ENCODE measurements at regions not wholly inside any gene's neighbourhood (a gene's known extent, or its start where the extent isn't known, plus 50 kb on each side); places are given as distances from the start of the nearest gene placed in this dataset.

GRCh38 chr16:79411805-79412204, 188.7 kb downstream of the MAF start:
- TF ChIP-seq PBX3 (CRISPR knock-in tag; IDR thresholded peaks at IDR 0.05; ENCODE audit: borderline replicate concordance) (no peak), TARDBP (CRISPR knock-in tag; IDR thresholded peaks at IDR 0.05) (no peak), ZFX (CRISPR knock-in tag; IDR thresholded peaks at IDR 0.05; ENCODE audit: low read depth) (no peak), ZNF10 (CRISPR knock-in tag; IDR thresholded peaks at IDR 0.05; ENCODE audit: borderline replicate concordance, low read depth) (no peak), MLX (CRISPR knock-in tag; IDR thresholded peaks at IDR 0.05) (no peak), CTCF (CRISPR knock-in tag; IDR thresholded peaks at IDR 0.05) (no peak), ZNF644 (CRISPR knock-in tag; IDR thresholded peaks at IDR 0.05; ENCODE audit: low read depth) (no peak), MTA3 (CRISPR knock-in tag; IDR thresholded peaks at IDR 0.05) (no peak), EZH2 (conservative IDR thresholded peaks at IDR 0.05; ENCODE audit: low read depth, low read length) (no peak)
